ENCODE measurements at regions not wholly inside any gene's neighbourhood (a gene's known extent, or its start where the extent isn't known, plus 50 kb on each side); places are given as distances from the start of the nearest gene placed in this dataset.

- TF ChIP-seq, protein P1, sequence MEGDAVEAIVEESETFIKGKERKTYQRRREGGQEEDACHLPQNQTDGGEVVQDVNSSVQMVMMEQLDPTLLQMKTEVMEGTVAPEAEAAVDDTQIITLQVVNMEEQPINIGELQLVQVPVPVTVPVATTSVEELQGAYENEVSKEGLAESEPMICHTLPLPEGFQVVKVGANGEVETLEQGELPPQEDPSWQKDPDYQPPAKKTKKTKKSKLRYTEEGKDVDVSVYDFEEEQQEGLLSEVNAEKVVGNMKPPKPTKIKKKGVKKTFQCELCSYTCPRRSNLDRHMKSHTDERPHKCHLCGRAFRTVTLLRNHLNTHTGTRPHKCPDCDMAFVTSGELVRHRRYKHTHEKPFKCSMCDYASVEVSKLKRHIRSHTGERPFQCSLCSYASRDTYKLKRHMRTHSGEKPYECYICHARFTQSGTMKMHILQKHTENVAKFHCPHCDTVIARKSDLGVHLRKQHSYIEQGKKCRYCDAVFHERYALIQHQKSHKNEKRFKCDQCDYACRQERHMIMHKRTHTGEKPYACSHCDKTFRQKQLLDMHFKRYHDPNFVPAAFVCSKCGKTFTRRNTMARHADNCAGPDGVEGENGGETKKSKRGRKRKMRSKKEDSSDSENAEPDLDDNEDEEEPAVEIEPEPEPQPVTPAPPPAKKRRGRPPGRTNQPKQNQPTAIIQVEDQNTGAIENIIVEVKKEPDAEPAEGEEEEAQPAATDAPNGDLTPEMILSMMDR (conservative IDR thresholded peaks at IDR 0.05): no peak
- TF ChIP-seq ZFX (IDR thresholded peaks at IDR 0.05): no peak
Measured at GRCh38 chr2:61604433-61604832, 66.3 kb upstream of the XPO1 start.

Measured in C4-2B (cell line).